AG04449 (cell line): ENCODE measurements at regions not wholly inside any gene's neighbourhood (a gene's known extent, or its start where the extent isn't known, plus 50 kb on each side); places are given as distances from the start of the nearest gene placed in this dataset.

Experiments
- CTCF ChIA-PET: fragments of 350-600 bp; formaldehyde crosslinking; extraction: SDS; loops from one replicate; lab custom pipeline; 2021; ENCODE audit warnings: antibody characterized with exemption; lab: Yijun Ruan, JAX
- POLR2A ChIA-PET: fragments of 400-600, 350-600 bp; formaldehyde crosslinking; extraction: SDS; loops from one replicate; lab custom pipeline; 2020; ENCODE audit warnings: antibody characterized with exemption, inconsistent platforms; lab: Yijun Ruan, JAX
- DNase-seq: peaks from one replicate; pipeline ENCODE4 v3.0.0-alpha.2; 2010; ENCODE audit warnings: low read depth, low spot score
- H3K4me3 ChIP-seq: 2 replicates; pipeline ENCODE4 v1.5.1; 2011; ENCODE audit warnings: low read depth, mild to moderate bottlenecking, control low read depth, low read length
- TF ChIP-seq, protein P1 (sequence below): IDR thresholded peaks from one replicate; pipeline ENCODE4 v1.5.1; 2011; ENCODE audit warnings: mild to moderate bottlenecking, moderate library complexity, low read length, control low read depth, inconsistent platforms; ENCODE audit not compliant: insufficient read depth; ENCODE audit errors: missing control alignments

DNA sequence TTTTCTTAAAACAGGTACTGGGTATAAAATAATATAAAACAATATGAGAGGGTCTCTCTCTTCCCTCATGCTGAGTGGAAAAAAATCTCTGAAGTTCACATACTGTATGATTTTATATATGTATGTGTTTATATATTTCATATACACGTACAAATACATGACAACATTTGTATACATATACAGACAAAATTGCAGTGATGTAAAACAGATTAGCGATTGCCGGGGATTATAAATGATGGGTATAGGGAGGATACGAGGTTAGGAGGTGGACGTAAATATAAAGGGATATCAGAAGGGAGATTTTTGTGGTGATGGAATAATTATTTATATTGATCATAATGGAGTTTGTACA is 194.8 kb upstream of the PRSS16 start:
- ChIA-PET POLR2A (no interaction called here), CTCF (no interaction called here)
- no peak overlapping the region for H3K4me3 ChIP-seq
- no peak for DNase-seq
- TF ChIP-seq, protein P1, sequence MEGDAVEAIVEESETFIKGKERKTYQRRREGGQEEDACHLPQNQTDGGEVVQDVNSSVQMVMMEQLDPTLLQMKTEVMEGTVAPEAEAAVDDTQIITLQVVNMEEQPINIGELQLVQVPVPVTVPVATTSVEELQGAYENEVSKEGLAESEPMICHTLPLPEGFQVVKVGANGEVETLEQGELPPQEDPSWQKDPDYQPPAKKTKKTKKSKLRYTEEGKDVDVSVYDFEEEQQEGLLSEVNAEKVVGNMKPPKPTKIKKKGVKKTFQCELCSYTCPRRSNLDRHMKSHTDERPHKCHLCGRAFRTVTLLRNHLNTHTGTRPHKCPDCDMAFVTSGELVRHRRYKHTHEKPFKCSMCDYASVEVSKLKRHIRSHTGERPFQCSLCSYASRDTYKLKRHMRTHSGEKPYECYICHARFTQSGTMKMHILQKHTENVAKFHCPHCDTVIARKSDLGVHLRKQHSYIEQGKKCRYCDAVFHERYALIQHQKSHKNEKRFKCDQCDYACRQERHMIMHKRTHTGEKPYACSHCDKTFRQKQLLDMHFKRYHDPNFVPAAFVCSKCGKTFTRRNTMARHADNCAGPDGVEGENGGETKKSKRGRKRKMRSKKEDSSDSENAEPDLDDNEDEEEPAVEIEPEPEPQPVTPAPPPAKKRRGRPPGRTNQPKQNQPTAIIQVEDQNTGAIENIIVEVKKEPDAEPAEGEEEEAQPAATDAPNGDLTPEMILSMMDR: no peak

DNA sequence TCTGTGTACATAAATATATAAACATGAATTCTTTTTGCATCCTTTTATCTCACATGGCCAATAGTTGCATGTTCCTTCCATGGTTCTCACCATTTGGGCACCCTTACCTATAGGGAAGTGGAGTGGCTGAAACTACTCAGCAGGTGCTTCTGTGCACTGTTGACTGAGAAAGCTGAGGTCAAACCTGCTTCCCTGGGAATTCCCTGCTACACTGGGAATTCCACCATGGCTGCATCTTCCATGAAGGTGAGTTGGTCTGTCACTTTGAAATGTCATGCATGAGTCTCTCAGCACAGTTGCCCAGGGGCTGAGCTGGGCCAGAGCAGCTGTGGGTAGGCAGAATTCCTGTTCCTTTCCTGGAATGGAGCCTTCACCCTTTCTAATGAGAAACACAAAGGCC is 193.8 kb upstream of the PRSS16 start:
- CTCF ChIA-PET: no interaction called here
- TF ChIP-seq, protein P1: no peak
- POLR2A ChIA-PET: no interaction called here
- H3K4me3 ChIP-seq: no peak overlapping the region
- DNase-seq: no peak

GRCh38 chr6:27056615-27057014 is 190.9 kb upstream of the PRSS16 start:
- ChIA-PET CTCF (no interaction called here), POLR2A (no interaction called here)
- DNase-seq: no peak
- TF ChIP-seq, protein P1: no peak
- no peak overlapping the region for H3K4me3 ChIP-seq

- TF ChIP-seq, protein P1: no peak
- ChIA-PET CTCF (no interaction called here), POLR2A (no interaction called here)
- DNase-seq: no peak
- H3K4me3 ChIP-seq: no peak overlapping the region
These were observed 187.7 kb upstream of the PRSS16 start for GRCh38 chr6:27059621-27060425.

DNA sequence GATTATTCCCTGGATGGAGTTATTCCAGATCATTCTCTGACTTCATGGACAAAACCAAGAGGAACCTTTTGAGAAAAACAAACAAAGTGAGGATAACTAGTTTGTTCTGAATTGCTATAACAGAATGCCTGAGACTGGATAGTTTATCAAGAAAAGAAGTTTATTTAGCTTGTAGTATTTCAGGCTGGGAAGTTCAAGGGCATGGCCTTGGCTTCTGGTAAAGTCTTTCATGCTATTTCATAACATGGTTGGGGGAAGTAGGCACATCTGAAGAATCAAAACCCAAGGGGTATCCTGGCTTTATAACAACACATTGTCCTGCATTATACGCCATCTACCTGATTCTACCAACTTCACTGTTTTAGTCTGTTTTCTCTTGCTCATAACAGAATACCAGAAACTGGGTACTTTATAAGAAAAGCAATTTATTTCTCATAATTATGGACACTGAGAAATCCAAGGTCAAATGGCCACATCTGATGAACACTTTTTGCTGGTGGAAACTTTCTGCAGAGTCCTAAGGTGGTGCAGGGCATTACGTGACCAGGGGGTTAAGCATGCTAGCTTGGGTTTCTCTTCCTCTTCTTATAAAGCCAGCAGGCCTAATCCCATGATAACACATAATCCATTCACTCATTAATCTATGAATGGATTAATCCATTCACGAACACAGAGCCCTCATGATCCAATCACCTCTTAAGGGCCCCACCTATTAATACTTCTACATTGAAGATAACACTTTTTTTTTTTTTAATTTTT is 186.1 kb upstream of the PRSS16 start:
- ChIA-PET POLR2A (no interaction called here), CTCF (no interaction called here)
- TF ChIP-seq, protein P1: no peak
- DNase-seq: no peak
- H3K4me3 ChIP-seq: no peak overlapping the region

GRCh38 chr6:27062755-27063154 is 184.7 kb upstream of the PRSS16 start:
- ChIA-PET POLR2A (no interaction called here), CTCF (interaction anchor here (1.1 kb wide), 1 partner anchor 15 kb away, joined by 6 read pairs; no protein-coding TSS in a partner anchor)
- DNase-seq: no peak
- TF ChIP-seq, protein P1: no peak
- H3K4me3 ChIP-seq: no peak overlapping the region
